GM23338 (cell line): ENCODE measurements at regions not wholly inside any gene's neighbourhood (a gene's known extent, or its start where the extent isn't known, plus 50 kb on each side); places are given as distances from the start of the nearest gene placed in this dataset.

Source experiments
- ATAC-seq: fragments of 200-7000 bp; cut with Tn5 transposase; 3 replicates; pipeline ENCODE4 v1.9.1; 2020
- DNase-seq: peaks from one replicate; pipeline ENCODE4 v3.0.0-alpha.2; 2015; ENCODE audit warnings: low spot score
- H2AFZ ChIP-seq: fragments of 200-600 bp; sonication (generic); 2 replicates; pipeline ENCODE4 v1.8.0; 2016; ENCODE audit warnings: antibody characterized with exemption, mild to moderate bottlenecking, moderate library complexity
- H3F3A ChIP-seq: fragments of 200-600 bp; sonication (generic); replicated peaks from 2 replicates; pipeline ENCODE4 v1.8.0; 2017; ENCODE audit warnings: antibody characterized with exemption, mixed run types, low read depth
- H3K27ac ChIP-seq: fragments of 200-600 bp; sonication (generic); 2 replicates; pipeline ENCODE4 v1.6.1; 2016; ENCODE audit warnings: low read depth
- H3K27me3 ChIP-seq: fragments of 200-600 bp; sonication (generic); 2 replicates; pipeline ENCODE4 v1.8.0; 2016; ENCODE audit warnings: mild to moderate bottlenecking, mixed run types, moderate library complexity; ENCODE audit not compliant: insufficient read depth
- H3K36me3 ChIP-seq: fragments of 200-600 bp; sonication (generic); 2 replicates; pipeline ENCODE4 v1.8.0; 2016; ENCODE audit warnings: mild to moderate bottlenecking; ENCODE audit not compliant: insufficient read depth
- H3K4me1 ChIP-seq: fragments of 200-600 bp; sonication (generic); 2 replicates; pipeline ENCODE4 v1.8.0; 2016; ENCODE audit warnings: mild to moderate bottlenecking, moderate library complexity; ENCODE audit not compliant: insufficient read depth
- H3K4me2 ChIP-seq: fragments of 200-600 bp; sonication (generic); 2 replicates; pipeline ENCODE4 v1.7.1; 2017; ENCODE audit warnings: mixed run types
- H3K4me3 ChIP-seq: fragments of 200-600 bp; sonication (generic); 2 replicates; pipeline ENCODE4 v1.6.1; 2016; ENCODE audit warnings: mixed run types
- H3K79me2 ChIP-seq: fragments of 200-600 bp; sonication (generic); replicated peaks from 2 replicates; pipeline ENCODE4 v1.8.0; 2017; ENCODE audit warnings: mild to moderate bottlenecking; ENCODE audit not compliant: insufficient read depth
- H3K9me2 ChIP-seq: fragments of 200-600 bp; sonication (generic); 2 replicates; pipeline ENCODE4 v1.8.0; 2017; ENCODE audit not compliant: insufficient read depth
- H4K20me1 ChIP-seq: fragments of 200-600 bp; sonication (generic); replicated peaks from 2 replicates; pipeline ENCODE4 v1.8.0; 2017; ENCODE audit warnings: mild to moderate bottlenecking; ENCODE audit not compliant: insufficient read depth
- H3K27ac Mint-ChIP-seq: 2 replicates; pipeline ENCODE4 v1.8.0; 2020; ENCODE audit warnings: inconsistent platforms, mild to moderate bottlenecking, moderate library complexity, mixed read lengths
- H3K27me3 Mint-ChIP-seq: 3 replicates; pipeline ENCODE4 v1.8.0; 2022; ENCODE audit warnings: low read depth, mild to moderate bottlenecking, moderate library complexity, mixed read lengths, inconsistent platforms; ENCODE audit not compliant: insufficient read depth, poor library complexity
- H3K36me3 Mint-ChIP-seq: 3 replicates; pipeline ENCODE4 v1.8.0; 2021; ENCODE audit warnings: low read depth, mild to moderate bottlenecking, inconsistent platforms, moderate library complexity, mixed read lengths
- H3K4me1 Mint-ChIP-seq: 3 replicates; pipeline ENCODE4 v1.8.0; 2020; ENCODE audit warnings: mild to moderate bottlenecking, inconsistent platforms, mixed read lengths
- H3K4me3 Mint-ChIP-seq: 3 replicates; pipeline ENCODE4 v1.8.0; 2021; ENCODE audit warnings: moderate library complexity, mild to moderate bottlenecking, inconsistent platforms, mixed read lengths
- H3K9me3 Mint-ChIP-seq: 3 replicates; pipeline ENCODE4 v1.8.0; 2020; ENCODE audit warnings: moderate library complexity, mild to moderate bottlenecking, inconsistent platforms, mixed read lengths
- CREB1 ChIP-seq: fragments of 250-450 bp; sonication (Bioruptor Pico); IDR thresholded peaks from 2 replicates; pipeline ENCODE4 v1.5.0; 2020; ENCODE audit warnings: low read depth, mild to moderate bottlenecking, moderate library complexity
- CTCF ChIP-seq, 2 experiments: fragments of 200-600 bp in 1 of 2; sonication (generic) in 1 of 2; conservative IDR thresholded peaks; 2 replicates each; pipeline versions ENCODE4 v1.5.1 to v1.6.1; 2016 to 2017; ENCODE audit warnings: antibody characterized with exemption in 2 of 2, low read depth in 2 of 2, mild to moderate bottlenecking in 2 of 2, moderate library complexity in 1 of 2
- ETS1 ChIP-seq: IDR thresholded peaks from 2 replicates; pipeline ENCODE4 v1.6.1; 2016; ENCODE audit warnings: antibody characterized with exemption
- EZH2 ChIP-seq: fragments of 200-600 bp; sonication (generic); IDR thresholded peaks from one replicate; pipeline ENCODE4 v1.8.0; 2017; ENCODE audit warnings: antibody characterized with exemption, mild to moderate bottlenecking, low read depth; ENCODE audit not compliant: unreplicated experiment
- EZH2phosphoT487 ChIP-seq: fragments of 200-600 bp; sonication (generic); IDR thresholded peaks from one replicate; pipeline ENCODE4 v1.8.1; 2018; ENCODE audit warnings: antibody characterized with exemption; ENCODE audit not compliant: unreplicated experiment
- JUNB ChIP-seq: IDR thresholded peaks from one replicate; pipeline ENCODE4 v1.6.1; 2016; ENCODE audit warnings: antibody characterized with exemption; ENCODE audit not compliant: unreplicated experiment
- NANOG ChIP-seq: IDR thresholded peaks from 2 replicates; pipeline ENCODE4 v1.6.1; 2016; ENCODE audit warnings: antibody characterized with exemption, borderline replicate concordance
- POLR2AphosphoS5 ChIP-seq: IDR thresholded peaks from 2 replicates; pipeline ENCODE4 v1.6.1; 2016; ENCODE audit warnings: antibody characterized with exemption, low read depth
- REST ChIP-seq: IDR thresholded peaks from one replicate; pipeline ENCODE4 v1.6.1; 2018; ENCODE audit warnings: antibody characterized with exemption; ENCODE audit not compliant: unreplicated experiment
- STAT1 ChIP-seq: IDR thresholded peaks from one replicate; pipeline ENCODE4 v1.6.1; 2016; ENCODE audit warnings: antibody characterized with exemption; ENCODE audit not compliant: unreplicated experiment
- ZNF114 ChIP-seq: fragments of 250-450 bp; sonication (Bioruptor Pico); IDR thresholded peaks from 2 replicates; pipeline ENCODE4 v1.5.0; 2020; ENCODE audit warnings: mild to moderate bottlenecking, moderate library complexity
- ZNF331 ChIP-seq: fragments of 250-450 bp; sonication (Bioruptor Pico); IDR thresholded peaks from 2 replicates; pipeline ENCODE4 v1.5.0; 2020; ENCODE audit warnings: low read depth, mild to moderate bottlenecking, moderate library complexity
- ZNF462 ChIP-seq: fragments of 250-450 bp; sonication (Bioruptor Pico); IDR thresholded peaks from 2 replicates; pipeline ENCODE4 v1.5.0; 2020; ENCODE audit warnings: mild to moderate bottlenecking, moderate library complexity

GRCh38 chr13:47081246-47081645 lies 184.4 kb upstream of the HTR2A start:
- no peaks in the 10 kb centered on the region for H3K27me3 Mint-ChIP-seq
- no peak overlapping the region for H3K4me3 Mint-ChIP-seq
- no peaks in the 10 kb centered on the region for H3K36me3 ChIP-seq
- H3K36me3 Mint-ChIP-seq = peaks cover 2% of the 10 kb centered on the region; the same call in 1 of the 3 replicates
- H3K27ac Mint-ChIP-seq = no peak overlapping the region
- no peak overlapping the region for H3K27ac ChIP-seq
- TF ChIP-seq ZNF462 (CRISPR knock-in tag) (no peak), CTCF (conservative IDR thresholded peaks at IDR 0.05; ENCODE audit: low read depth in 2 of 2) (no peak), EZH2 (no peak), REST (no peak), ETS1 (no peak), EZH2phosphoT487 (no peak), JUNB (no peak), NANOG (no peak), STAT1 (no peak), ZNF114 (CRISPR knock-in tag) (no peak), ZNF331 (CRISPR knock-in tag) (no peak), CREB1 (no peak), POLR2AphosphoS5 (no peak)
- H3K4me3 ChIP-seq = no peak overlapping the region
- no peaks in the 10 kb centered on the region for H3K4me1 ChIP-seq
- peaks cover 2% of the 10 kb centered on the region for H3K9me3 Mint-ChIP-seq
- no peak overlapping the region for H3K4me2 ChIP-seq
- H2AFZ ChIP-seq = no peak overlapping the region
- no peaks in the 10 kb centered on the region for H3K79me2 ChIP-seq
- H3F3A ChIP-seq = no peaks in the 10 kb centered on the region
- H3K9me2 ChIP-seq = peaks cover 2% of the 10 kb centered on the region; the same call in 1 of the 2 replicates
- H4K20me1 ChIP-seq = no peaks in the 10 kb centered on the region
- no peaks in the 10 kb centered on the region for H3K4me1 Mint-ChIP-seq
- ATAC-seq (no peak), DNase-seq (no peak)
- no peaks in the 10 kb centered on the region for H3K27me3 ChIP-seq
